GM23338 (cell line): ENCODE measurements at regions not wholly inside any gene's neighbourhood (a gene's known extent, or its start where the extent isn't known, plus 50 kb on each side); places are given as distances from the start of the nearest gene placed in this dataset.

Experiments
- CREB1 ChIP-seq: fragments of 250-450 bp; sonication (Bioruptor Pico); IDR thresholded peaks from 2 replicates; pipeline ENCODE4 v1.5.0; 2020; ENCODE audit warnings: low read depth, mild to moderate bottlenecking, moderate library complexity
- EZH2 ChIP-seq: fragments of 200-600 bp; sonication (generic); IDR thresholded peaks from one replicate; pipeline ENCODE4 v1.8.0; 2017; ENCODE audit warnings: antibody characterized with exemption, mild to moderate bottlenecking, low read depth; ENCODE audit not compliant: unreplicated experiment
- STAT1 ChIP-seq: IDR thresholded peaks from one replicate; pipeline ENCODE4 v1.6.1; 2016; ENCODE audit warnings: antibody characterized with exemption; ENCODE audit not compliant: unreplicated experiment
- TF ChIP-seq, protein P1 (sequence below), 2 experiments: fragments of 200-600 bp in 1 of 2; sonication (generic) in 1 of 2; conservative IDR thresholded peaks; 2 replicates each; pipeline versions ENCODE4 v1.5.1 to v1.6.1; 2016 to 2017; ENCODE audit warnings: antibody characterized with exemption in 2 of 2, low read depth in 2 of 2, mild to moderate bottlenecking in 2 of 2, moderate library complexity in 1 of 2
- TF ChIP-seq, protein P2 (sequence below): IDR thresholded peaks from one replicate; pipeline ENCODE4 v1.6.1; 2018; ENCODE audit warnings: antibody characterized with exemption; ENCODE audit not compliant: unreplicated experiment

DNA sequence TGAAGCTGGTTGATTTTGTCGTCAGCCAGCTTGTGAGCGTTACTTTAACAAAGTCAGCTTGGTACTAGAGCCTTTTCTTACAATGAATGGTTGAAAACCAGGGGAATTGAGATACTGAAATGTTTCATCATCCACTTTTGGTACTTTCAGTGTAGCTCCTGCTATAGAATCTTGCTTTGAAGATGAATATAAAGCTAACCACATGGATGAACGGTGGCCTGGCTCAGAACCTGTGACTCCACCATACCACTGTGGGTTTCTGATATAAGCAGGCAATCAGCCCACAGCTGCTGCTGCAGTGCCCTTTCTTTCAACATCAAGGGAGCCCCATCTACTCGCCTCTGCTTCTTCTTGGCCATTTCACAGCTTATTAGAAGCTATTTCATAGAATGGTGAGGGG is 53.2 kb upstream of the GPR45 start (continued):
- TF ChIP-seq, protein P1, sequence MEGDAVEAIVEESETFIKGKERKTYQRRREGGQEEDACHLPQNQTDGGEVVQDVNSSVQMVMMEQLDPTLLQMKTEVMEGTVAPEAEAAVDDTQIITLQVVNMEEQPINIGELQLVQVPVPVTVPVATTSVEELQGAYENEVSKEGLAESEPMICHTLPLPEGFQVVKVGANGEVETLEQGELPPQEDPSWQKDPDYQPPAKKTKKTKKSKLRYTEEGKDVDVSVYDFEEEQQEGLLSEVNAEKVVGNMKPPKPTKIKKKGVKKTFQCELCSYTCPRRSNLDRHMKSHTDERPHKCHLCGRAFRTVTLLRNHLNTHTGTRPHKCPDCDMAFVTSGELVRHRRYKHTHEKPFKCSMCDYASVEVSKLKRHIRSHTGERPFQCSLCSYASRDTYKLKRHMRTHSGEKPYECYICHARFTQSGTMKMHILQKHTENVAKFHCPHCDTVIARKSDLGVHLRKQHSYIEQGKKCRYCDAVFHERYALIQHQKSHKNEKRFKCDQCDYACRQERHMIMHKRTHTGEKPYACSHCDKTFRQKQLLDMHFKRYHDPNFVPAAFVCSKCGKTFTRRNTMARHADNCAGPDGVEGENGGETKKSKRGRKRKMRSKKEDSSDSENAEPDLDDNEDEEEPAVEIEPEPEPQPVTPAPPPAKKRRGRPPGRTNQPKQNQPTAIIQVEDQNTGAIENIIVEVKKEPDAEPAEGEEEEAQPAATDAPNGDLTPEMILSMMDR (conservative IDR thresholded peaks at IDR 0.05; ENCODE audit: low read depth in 2 of 2) = no peak
- TF ChIP-seq EZH2 = no peak
- no peak for TF ChIP-seq STAT1
- no peak for TF ChIP-seq CREB1 (CRISPR knock-in tag)
- TF ChIP-seq, protein P2, sequence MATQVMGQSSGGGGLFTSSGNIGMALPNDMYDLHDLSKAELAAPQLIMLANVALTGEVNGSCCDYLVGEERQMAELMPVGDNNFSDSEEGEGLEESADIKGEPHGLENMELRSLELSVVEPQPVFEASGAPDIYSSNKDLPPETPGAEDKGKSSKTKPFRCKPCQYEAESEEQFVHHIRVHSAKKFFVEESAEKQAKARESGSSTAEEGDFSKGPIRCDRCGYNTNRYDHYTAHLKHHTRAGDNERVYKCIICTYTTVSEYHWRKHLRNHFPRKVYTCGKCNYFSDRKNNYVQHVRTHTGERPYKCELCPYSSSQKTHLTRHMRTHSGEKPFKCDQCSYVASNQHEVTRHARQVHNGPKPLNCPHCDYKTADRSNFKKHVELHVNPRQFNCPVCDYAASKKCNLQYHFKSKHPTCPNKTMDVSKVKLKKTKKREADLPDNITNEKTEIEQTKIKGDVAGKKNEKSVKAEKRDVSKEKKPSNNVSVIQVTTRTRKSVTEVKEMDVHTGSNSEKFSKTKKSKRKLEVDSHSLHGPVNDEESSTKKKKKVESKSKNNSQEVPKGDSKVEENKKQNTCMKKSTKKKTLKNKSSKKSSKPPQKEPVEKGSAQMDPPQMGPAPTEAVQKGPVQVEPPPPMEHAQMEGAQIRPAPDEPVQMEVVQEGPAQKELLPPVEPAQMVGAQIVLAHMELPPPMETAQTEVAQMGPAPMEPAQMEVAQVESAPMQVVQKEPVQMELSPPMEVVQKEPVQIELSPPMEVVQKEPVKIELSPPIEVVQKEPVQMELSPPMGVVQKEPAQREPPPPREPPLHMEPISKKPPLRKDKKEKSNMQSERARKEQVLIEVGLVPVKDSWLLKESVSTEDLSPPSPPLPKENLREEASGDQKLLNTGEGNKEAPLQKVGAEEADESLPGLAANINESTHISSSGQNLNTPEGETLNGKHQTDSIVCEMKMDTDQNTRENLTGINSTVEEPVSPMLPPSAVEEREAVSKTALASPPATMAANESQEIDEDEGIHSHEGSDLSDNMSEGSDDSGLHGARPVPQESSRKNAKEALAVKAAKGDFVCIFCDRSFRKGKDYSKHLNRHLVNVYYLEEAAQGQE = no peak
